WTC11 (cell line): ENCODE measurements at regions not wholly inside any gene's neighbourhood (a gene's known extent, or its start where the extent isn't known, plus 50 kb on each side); places are given as distances from the start of the nearest gene placed in this dataset.

ENCODE experiments used
- ATAC-seq: fragments of 200-7000 bp; cut with Tn5 transposase; 2 replicates; pipeline ENCODE4 v1.10.0; 2021; ENCODE audit warnings: mild to moderate bottlenecking, moderate library complexity
- CTCF ChIA-PET: fragments of 300-600 bp; sonication (Branson Sonifier 250); formaldehyde crosslinking; loops from one replicate; lab custom pipeline; 2021; ENCODE audit warnings: antibody characterized with exemption; lab: Charles Lee
- POLR2A ChIA-PET: fragments of 350-600 bp; sonication (Branson Sonifier 250); formaldehyde crosslinking; loops from one replicate; lab custom pipeline; 2021; ENCODE audit warnings: antibody characterized with exemption; lab: Charles Lee
- DNase-seq: peaks from one replicate; pipeline ENCODE4 v3.0.0; 2021; ENCODE audit warnings: low spot score
- H3K27ac Mint-ChIP-seq: 2 replicates; pipeline ENCODE4 v1.8.0; 2021; ENCODE audit warnings: mixed read lengths
- H3K27me3 Mint-ChIP-seq: 2 replicates; pipeline ENCODE4 v1.8.0; 2021; ENCODE audit warnings: low read depth, mild to moderate bottlenecking, moderate library complexity, mixed read lengths
- H3K36me3 Mint-ChIP-seq: 2 replicates; pipeline ENCODE4 v1.8.0; 2021; ENCODE audit warnings: mixed read lengths
- H3K4me1 Mint-ChIP-seq: 2 replicates; pipeline ENCODE4 v1.8.0; 2022; ENCODE audit warnings: mixed read lengths
- H3K4me3 Mint-ChIP-seq: 2 replicates; pipeline ENCODE4 v1.8.0; 2021; ENCODE audit warnings: mild to moderate bottlenecking, moderate library complexity, mixed read lengths
- H3K9me3 Mint-ChIP-seq: 2 replicates; pipeline ENCODE4 v1.8.0; 2021; ENCODE audit warnings: mixed read lengths
- CREM ChIP-seq: sonication (generic); formaldehyde crosslinking; IDR thresholded peaks from 2 replicates; pipeline ENCODE4 v1.8.1; 2022; ENCODE audit warnings: mild to moderate bottlenecking, missing genetic modification reagents, moderate library complexity
- E2F4 ChIP-seq: sonication (generic); formaldehyde crosslinking; IDR thresholded peaks from 2 replicates; pipeline ENCODE4 v1.8.1; 2022; ENCODE audit warnings: low read depth, mild to moderate bottlenecking, moderate library complexity, missing genetic modification reagents, borderline replicate concordance
- EMX1 ChIP-seq: fragments of 250-450 bp; sonication (Bioruptor Pico); IDR thresholded peaks from 2 replicates; pipeline ENCODE4 v1.8.0; 2021; ENCODE audit warnings: mild to moderate bottlenecking
- ERG ChIP-seq: fragments of 250-450 bp; sonication (Bioruptor Pico); IDR thresholded peaks from 2 replicates; pipeline ENCODE4 v1.8.0; 2021; ENCODE audit warnings: mild to moderate bottlenecking
- IRF1 ChIP-seq: sonication (generic); formaldehyde crosslinking; IDR thresholded peaks from 2 replicates; pipeline ENCODE4 v1.8.0; 2023; ENCODE audit warnings: missing genetic modification reagents
- KAT7 ChIP-seq: sonication (generic); formaldehyde crosslinking; IDR thresholded peaks from 2 replicates; pipeline ENCODE4 v1.8.1; 2023; ENCODE audit warnings: missing genetic modification reagents, mild to moderate bottlenecking, borderline replicate concordance
- MYBL2 ChIP-seq: sonication (generic); formaldehyde crosslinking; IDR thresholded peaks from 2 replicates; pipeline ENCODE4 v1.8.1; 2023; ENCODE audit warnings: mild to moderate bottlenecking, moderate library complexity, missing genetic modification reagents
- NFATC4 ChIP-seq: fragments of 250-450 bp; sonication (Bioruptor Pico); IDR thresholded peaks from 2 replicates; pipeline ENCODE4 v1.9.0; 2021; ENCODE audit warnings: mild to moderate bottlenecking
- NFE2L1 ChIP-seq: sonication (generic); formaldehyde crosslinking; IDR thresholded peaks from 2 replicates; pipeline ENCODE4 v1.8.1; 2023; ENCODE audit warnings: missing genetic modification reagents
- NR1H2 ChIP-seq: sonication (generic); formaldehyde crosslinking; IDR thresholded peaks from 2 replicates; pipeline ENCODE4 v1.9.0; 2021; ENCODE audit warnings: mild to moderate bottlenecking, moderate library complexity, missing genetic modification reagents
- OVOL2 ChIP-seq: fragments of 250-450 bp; sonication (Bioruptor Pico); IDR thresholded peaks from 2 replicates; pipeline ENCODE4 v1.9.0; 2021; ENCODE audit warnings: mild to moderate bottlenecking, borderline replicate concordance
- PREB ChIP-seq: sonication (generic); formaldehyde crosslinking; IDR thresholded peaks from 2 replicates; pipeline ENCODE4 v1.8.1; 2022; ENCODE audit warnings: mild to moderate bottlenecking, missing genetic modification reagents, moderate library complexity, borderline replicate concordance
- SMAD3 ChIP-seq: sonication (generic); formaldehyde crosslinking; IDR thresholded peaks from 2 replicates; pipeline ENCODE4 v1.8.0; 2022; ENCODE audit warnings: missing genetic modification reagents, mild to moderate bottlenecking, borderline replicate concordance
- TCF7 ChIP-seq: sonication (generic); formaldehyde crosslinking; IDR thresholded peaks from 2 replicates; pipeline ENCODE4 v1.8.0; 2022; ENCODE audit warnings: mild to moderate bottlenecking, low read depth, missing genetic modification reagents, moderate library complexity
- TEAD1 ChIP-seq: sonication (generic); formaldehyde crosslinking; IDR thresholded peaks from 2 replicates; pipeline ENCODE4 v1.8.0; 2022; ENCODE audit warnings: mild to moderate bottlenecking, missing genetic modification reagents
- TEAD4 ChIP-seq: sonication (generic); formaldehyde crosslinking; IDR thresholded peaks from 2 replicates; pipeline ENCODE4 v1.8.0; 2022; ENCODE audit warnings: mild to moderate bottlenecking, missing genetic modification reagents
- USF1 ChIP-seq: sonication (generic); formaldehyde crosslinking; IDR thresholded peaks from 2 replicates; pipeline ENCODE4 v1.8.0; 2022; ENCODE audit warnings: mild to moderate bottlenecking, missing genetic modification reagents
- USF2 ChIP-seq: sonication (generic); formaldehyde crosslinking; IDR thresholded peaks from 2 replicates; pipeline ENCODE4 v1.8.1; 2023; ENCODE audit warnings: mild to moderate bottlenecking, missing genetic modification reagents, moderate library complexity
- ZNF263 ChIP-seq: sonication (generic); formaldehyde crosslinking; IDR thresholded peaks from 2 replicates; pipeline ENCODE4 v1.8.1; 2022; ENCODE audit warnings: low read depth, mild to moderate bottlenecking, moderate library complexity, missing genetic modification reagents
- ZNF416 ChIP-seq: fragments of 250-450 bp; sonication (Bioruptor Pico); IDR thresholded peaks from 2 replicates; pipeline ENCODE4 v1.9.0; 2021; ENCODE audit warnings: mild to moderate bottlenecking, inconsistent platforms
- ZNF532 ChIP-seq: fragments of 250-450 bp; sonication (Bioruptor Pico); IDR thresholded peaks from 2 replicates; pipeline ENCODE4 v1.9.0; 2021; ENCODE audit warnings: mild to moderate bottlenecking, borderline replicate concordance

- peaks cover under 1% of the 10 kb centered on the region for H3K9me3 Mint-ChIP-seq
- ChIA-PET CTCF (no interaction called here), POLR2A (interaction anchor here (0.6 kb wide), 1 partner anchor 56 kb away, joined by 5 read pairs; no protein-coding TSS in a partner anchor)
- no peak overlapping the region for H3K27ac Mint-ChIP-seq
- no peaks in the 10 kb centered on the region for H3K4me1 Mint-ChIP-seq
- H3K36me3 Mint-ChIP-seq, result no peaks in the 10 kb centered on the region
- DNase-seq, result no peak
- no peak for TF ChIP-seq NR1H2
- TF ChIP-seq EMX1 (CRISPR knock-in tag), result no peak
- no peaks in the 10 kb centered on the region for H3K27me3 Mint-ChIP-seq
- H3K4me3 Mint-ChIP-seq, result no peak overlapping the region
- ATAC-seq, result no peak
Measured at GRCh38 chr5:53337827-53338226, 142.6 kb upstream of the FST start.

GRCh38 chr5:53338971-53339370 lies 141.5 kb upstream of the FST start:
- Mint-ChIP-seq H3K27me3 (no peaks in the 10 kb centered on the region), H3K4me3 (no peak overlapping the region), H3K4me1 (no peaks in the 10 kb centered on the region), H3K9me3 (peaks cover 12% of the 10 kb centered on the region), H3K36me3 (no peaks in the 10 kb centered on the region; the same call in 1 of the 2 replicates), H3K27ac (no peak overlapping the region)
- POLR2A ChIA-PET, result interaction anchor here (0.5 kb wide), 1 partner anchor 383 kb away, joined by 3 read pairs; no protein-coding TSS in a partner anchor
- TF ChIP-seq TEAD1 (CRISPR knock-in tag) (no peak), OVOL2 (CRISPR knock-in tag) (no peak), TCF7 (CRISPR knock-in tag) (no peak), ZNF263 (CRISPR knock-in tag) (no peak), ZNF532 (CRISPR knock-in tag) (no peak), PREB (no peak), E2F4 (CRISPR knock-in tag) (no peak), NFE2L1 (no peak), NFATC4 (no peak), MYBL2 (CRISPR knock-in tag) (no peak), SMAD3 (no peak), ERG (CRISPR knock-in tag) (no peak), CREM (no peak), USF2 (CRISPR knock-in tag) (no peak), IRF1 (CRISPR knock-in tag) (no peak), ZNF416 (CRISPR knock-in tag) (no peak), TEAD4 (no peak), KAT7 (CRISPR knock-in tag) (no peak), USF1 (CRISPR knock-in tag) (no peak)
- DNase-seq (no peak), ATAC-seq (no peak)
- CTCF ChIA-PET, result interaction anchor here (1.0 kb wide), 1 partner anchor 77 kb away, joined by 3 read pairs; no protein-coding TSS in a partner anchor
